HG03139 (cell line): ENCODE measurements at regions not wholly inside any gene's neighbourhood (a gene's known extent, or its start where the extent isn't known, plus 50 kb on each side); places are given as distances from the start of the nearest gene placed in this dataset.

Experiments used
- ATAC-seq: cut with Tn5 transposase; IDR thresholded peaks from one replicate; pipeline ENCODE4 v1.9.1; 2021; ENCODE audit not compliant: unreplicated experiment

DNA sequence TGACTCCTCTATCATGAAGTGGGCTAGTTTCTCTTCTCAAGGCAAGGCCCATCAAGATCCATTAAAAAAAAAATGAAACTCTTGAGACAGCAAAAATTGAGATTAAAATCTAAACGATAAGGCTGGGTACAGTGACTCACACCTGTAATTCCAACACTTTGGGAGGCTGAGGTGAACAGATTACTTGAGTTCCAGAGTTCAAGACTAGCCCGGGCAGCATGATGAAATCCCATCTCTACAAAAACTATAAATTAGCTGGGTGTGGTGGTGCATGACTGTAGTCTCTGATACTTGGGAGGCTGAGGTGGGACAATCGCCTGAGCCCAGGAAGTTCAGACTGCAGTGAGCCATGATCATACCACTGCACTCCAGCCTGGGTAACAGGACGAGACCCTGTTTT lies 226.5 kb upstream of the SOX5 start:
- no peak for ATAC-seq

DNA sequence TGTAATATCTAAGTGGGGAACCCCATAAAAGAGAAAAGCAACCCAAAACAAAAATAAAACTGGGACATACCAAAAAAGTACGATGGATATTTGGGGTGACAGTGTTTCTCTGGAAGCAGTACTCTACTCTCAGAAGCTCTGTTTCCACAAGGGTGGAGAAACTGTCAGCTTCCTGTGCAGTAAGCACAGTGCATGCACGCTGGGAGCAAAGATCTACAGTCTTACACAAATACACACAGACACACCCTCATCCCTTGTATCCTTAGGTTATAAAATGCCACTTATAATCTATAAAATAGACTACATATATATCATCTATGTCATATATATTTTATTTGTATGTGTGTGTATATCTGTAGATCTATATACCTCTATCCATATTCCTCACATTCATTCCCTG lies 225.8 kb upstream of the SOX5 start:
- ATAC-seq: no peak

GRCh38 chr12:24173067-24173466 lies 223.6 kb upstream of the SOX5 start:
- no peak for ATAC-seq

- ATAC-seq: no peak
Observed at GRCh38 chr12:24172773-24173066, 223.2 kb upstream of the SOX5 start.

GRCh38 chr12:24172031-24172772 lies 222.7 kb upstream of the SOX5 start:
- ATAC-seq: peak; percentile 71

- no peak for ATAC-seq
Observed at GRCh38 chr12:24155042-24155441, 205.6 kb upstream of the SOX5 start.

- ATAC-seq: no peak
Observed at GRCh38 chr12:24153079-24153478, 203.6 kb upstream of the SOX5 start.

DNA sequence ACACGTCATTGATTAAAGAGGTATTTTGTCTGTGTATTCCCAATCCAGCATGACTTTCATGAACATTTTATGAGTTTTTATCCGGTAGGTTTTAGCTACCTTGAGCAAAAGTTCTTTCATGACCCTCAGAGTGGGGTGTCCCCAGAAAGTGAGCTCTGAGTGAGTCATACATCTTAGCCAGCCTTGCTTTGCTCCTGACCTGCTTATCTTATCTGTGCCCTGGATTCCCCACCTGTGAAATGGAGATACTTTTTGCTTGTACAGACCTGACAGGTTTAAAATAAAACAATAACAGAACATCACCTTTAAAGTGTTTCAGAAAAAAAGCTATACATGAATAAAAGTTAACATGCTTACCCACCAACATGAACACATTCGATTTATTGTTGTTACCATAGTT lies 202.8 kb upstream of the SOX5 start:
- no peak for ATAC-seq

GRCh38 chr12:24143928-24144327 lies 194.5 kb upstream of the SOX5 start:
- ATAC-seq: no peak

- ATAC-seq: no peak
Observed at GRCh38 chr12:24139035-24139434, 189.6 kb upstream of the SOX5 start.

DNA sequence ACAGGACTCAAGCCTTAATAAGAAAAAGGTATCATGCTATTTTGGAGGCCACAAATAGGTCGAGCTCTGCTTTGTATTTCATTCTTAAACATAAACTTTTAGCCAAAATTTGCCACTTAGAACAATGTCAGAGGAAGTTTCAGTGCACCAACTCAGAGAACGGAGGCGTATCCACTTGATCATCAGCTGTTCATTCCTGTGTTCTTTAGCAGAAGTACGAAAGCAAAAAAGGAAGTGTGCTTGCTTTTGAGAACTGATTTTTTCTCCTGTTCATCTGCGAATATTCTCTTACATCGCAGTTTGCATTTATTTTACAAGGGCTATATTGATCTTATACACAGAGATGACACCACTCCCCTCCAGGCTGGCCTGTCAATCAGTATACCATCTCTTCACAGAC lies 188.6 kb upstream of the SOX5 start:
- ATAC-seq: no peak

- no peak for ATAC-seq
Observed at GRCh38 chr12:24135158-24135850, 185.8 kb upstream of the SOX5 start.

DNA sequence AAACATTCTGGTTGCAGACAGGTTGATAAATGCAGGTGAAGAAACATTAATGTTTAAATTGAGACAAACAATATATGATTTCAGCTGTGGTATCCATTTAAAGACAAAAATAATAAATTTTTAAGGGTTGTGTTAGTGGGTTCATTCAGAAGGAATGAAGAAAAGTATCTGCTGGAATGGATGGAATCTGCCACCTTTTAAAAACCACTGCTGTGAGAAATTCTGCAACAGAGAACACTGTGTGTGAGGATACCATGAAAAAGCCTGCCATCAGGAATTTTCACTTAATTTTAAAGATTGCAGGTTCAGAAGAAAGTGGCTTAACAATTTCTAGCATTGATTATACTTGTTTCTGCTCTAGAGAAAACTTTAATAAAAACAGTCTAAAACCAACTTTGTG lies 184.6 kb upstream of the SOX5 start:
- no peak for ATAC-seq

- no peak for ATAC-seq
Observed at GRCh38 chr12:24133384-24133783, 183.9 kb upstream of the SOX5 start.

- ATAC-seq: peak; percentile 59
Observed at GRCh38 chr12:24127919-24128721, 178.7 kb upstream of the SOX5 start.

- no peak for ATAC-seq
Observed at GRCh38 chr12:24125280-24125679, 175.8 kb upstream of the SOX5 start.

- no peak for ATAC-seq
Observed at GRCh38 chr12:24121911-24122310, 172.4 kb upstream of the SOX5 start.

DNA sequence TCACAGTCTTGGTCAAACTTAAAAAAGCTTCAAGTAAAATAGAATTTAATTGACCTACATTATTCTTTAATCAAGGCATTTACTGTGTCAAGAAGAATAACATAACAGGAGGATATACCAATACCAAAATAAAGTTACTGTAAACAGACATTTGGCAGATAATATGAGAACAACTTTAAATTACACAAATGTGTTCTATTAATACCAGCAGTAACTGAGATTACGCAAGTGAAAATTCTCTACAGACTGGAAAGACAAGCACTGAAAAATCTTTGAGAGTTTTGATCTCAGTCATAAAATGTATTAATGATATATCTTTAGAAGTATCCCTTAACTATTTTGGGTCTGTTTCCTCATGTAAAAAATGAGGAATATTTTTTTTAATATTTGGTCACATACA lies 169.2 kb upstream of the SOX5 start:
- no peak for ATAC-seq

DNA sequence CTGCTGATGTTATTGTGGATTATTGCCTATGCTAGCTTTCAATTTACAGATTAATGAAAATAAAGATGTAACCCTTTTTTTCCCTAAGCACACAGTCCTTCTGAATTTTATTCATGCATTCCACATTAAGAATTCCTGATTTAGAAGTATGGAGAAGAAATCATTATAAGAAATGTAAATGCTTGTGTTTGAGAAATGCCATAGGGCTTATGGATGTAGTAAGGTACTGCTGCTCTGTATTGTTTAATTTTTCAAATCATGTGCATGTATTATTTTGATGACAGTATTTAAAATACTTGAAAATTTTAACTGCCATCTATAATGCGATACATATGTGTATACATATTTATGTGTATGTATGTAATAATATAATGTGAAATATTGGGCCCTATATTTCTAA lies 167.1 kb upstream of the SOX5 start:
- ATAC-seq: no peak

- ATAC-seq: no peak
Observed at GRCh38 chr12:24113701-24114100, 164.2 kb upstream of the SOX5 start.

- no peak for ATAC-seq
Observed at GRCh38 chr12:24111616-24112015, 162.1 kb upstream of the SOX5 start.

- ATAC-seq: no peak
Observed at GRCh38 chr12:24111086-24111485, 161.6 kb upstream of the SOX5 start.
